A204.1 (cell line): ENCODE measurements at regions not wholly inside any gene's neighbourhood (a gene's known extent, or its start where the extent isn't known, plus 50 kb on each side); places are given as distances from the start of the nearest gene placed in this dataset.

Source experiments
- FAIRE-seq: peaks from 2 replicates; lab custom pipeline; 2012; peaks lifted over from hg19 to GRCh38; lab: Jason Lieb, UNC

DNA sequence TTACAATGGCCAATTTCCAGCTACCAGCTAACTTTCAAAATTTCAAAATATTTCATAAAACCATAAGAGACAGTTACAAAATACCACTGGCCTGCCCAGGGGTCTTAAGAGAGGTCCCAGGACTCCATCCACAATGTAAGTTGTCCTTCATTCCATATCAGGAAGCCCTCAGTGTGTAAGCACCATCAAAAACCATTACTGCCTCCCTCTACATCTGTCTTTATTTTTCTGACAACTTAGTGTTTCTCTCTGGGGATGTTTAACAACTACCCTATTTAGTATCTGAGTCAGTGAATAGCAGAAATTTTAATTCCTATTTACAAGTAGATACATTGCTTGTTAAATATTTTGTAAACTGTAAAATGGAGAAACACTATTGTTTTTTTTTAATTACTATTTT, 339.3 kb upstream of the ADAMTS5 start:
- no peak for FAIRE-seq

DNA sequence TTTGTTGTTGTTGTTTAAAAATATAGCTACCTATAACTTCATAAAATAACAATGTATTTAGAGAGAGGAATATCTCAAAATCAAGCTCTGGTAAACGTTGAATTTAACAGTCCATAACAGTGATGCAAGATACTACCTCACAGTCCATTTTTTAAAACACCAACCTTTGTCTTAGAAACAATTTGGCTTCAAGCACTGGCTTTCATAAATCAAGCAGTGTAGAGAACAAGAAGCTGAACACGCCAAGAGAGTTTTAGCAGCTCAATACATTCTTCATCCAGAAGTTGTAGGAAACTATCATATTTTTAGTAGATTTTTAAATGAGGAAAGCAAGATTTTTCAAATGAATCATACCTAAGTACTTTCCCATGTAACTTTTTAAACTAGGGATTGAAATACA, 334.3 kb upstream of the ADAMTS5 start:
- FAIRE-seq = no peak

DNA sequence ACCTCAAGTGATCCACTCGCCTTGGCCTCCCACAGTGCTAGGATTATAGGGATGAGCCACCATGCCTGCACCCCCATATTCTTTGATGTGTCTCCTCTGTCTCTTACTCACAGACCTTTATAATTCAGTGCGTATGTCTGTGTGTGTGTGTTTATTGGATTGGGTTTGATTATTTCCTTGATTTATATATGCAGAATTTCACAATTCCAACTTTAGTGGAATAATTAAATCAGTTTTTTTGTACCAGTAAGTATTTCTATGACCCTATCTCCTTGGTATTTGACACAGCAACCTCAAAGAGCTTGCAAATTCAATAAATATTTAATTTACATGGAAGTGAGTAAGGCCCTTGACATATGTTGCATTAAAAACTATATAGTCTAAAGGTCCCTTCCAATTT, 333.9 kb upstream of the ADAMTS5 start:
- no peak for FAIRE-seq

DNA sequence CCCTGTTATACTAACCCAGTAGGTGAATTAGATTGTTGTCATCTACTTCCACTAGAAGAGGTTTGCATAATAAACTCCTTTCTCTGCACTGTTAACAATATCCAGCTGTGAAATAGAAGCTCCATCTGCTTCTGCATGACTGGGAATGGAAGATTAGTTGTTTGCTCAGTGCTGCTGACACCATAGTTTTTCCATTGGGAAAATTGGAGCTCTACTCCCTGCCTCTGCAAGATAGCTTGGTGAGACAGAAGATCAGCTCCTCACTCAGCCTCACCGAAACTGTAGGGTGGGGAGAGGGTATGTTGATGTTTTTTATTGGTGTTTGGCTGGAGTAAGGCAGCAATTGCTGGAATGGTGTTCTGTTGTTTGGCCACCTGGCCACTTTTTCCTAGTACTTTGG, 331.6 kb upstream of the ADAMTS5 start:
- no peak for FAIRE-seq

DNA sequence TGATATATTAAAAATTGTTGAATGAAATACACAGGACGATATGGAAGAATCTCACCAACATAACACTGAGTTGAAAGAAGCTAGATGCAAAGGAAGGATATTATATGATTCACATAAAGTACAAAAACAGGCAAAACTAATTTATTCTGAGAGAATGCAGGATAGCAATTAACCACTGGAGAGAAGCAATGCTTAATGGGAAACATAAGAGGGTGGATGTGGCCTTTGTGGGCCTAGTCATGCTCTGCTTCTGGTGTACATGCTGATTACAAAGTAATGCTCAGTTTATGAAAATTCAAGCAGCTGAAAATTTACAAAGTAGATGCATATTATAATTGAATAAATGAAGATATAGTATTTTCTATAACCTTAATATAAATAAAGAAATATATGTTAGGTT, 326.4 kb upstream of the ADAMTS5 start:
- no peak for FAIRE-seq

DNA sequence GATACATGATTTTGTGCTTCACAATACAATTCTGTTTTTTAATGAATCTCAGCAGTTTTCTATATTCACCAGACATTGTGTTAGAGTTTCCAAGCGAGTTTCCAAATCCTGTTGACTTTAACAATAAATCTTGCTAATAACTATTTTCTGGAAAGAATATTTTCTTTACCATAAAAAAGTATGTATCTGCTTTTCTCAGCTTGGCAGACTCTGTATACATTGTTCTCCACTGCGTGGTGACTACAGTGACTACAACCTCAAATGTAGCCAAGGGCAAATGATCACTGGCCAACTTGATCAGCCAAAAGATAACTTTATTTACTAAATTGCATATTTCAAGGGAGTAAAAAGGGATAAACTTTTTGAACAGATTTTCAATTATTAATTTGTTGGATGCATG, 325.9 kb upstream of the ADAMTS5 start:
- FAIRE-seq = no peak

DNA sequence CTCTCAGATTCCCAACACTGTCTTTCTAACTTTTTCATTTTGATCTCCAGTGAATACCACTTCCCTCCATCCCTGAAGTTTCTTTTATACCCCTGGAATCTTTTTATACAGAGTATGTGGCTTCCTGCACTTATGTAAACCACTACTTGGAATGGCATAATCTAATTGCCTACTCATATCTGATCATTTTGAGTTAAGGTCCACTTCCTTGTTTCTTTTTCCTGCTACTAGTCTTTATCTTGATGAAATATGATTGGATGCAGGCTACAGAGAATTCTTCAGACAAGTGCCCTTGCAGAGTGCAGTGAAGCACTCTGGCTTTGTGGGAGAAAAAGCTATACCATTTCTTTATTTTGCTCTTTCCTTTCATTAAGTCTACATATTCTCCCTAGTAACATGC, 325.3 kb upstream of the ADAMTS5 start:
- no peak for FAIRE-seq

DNA sequence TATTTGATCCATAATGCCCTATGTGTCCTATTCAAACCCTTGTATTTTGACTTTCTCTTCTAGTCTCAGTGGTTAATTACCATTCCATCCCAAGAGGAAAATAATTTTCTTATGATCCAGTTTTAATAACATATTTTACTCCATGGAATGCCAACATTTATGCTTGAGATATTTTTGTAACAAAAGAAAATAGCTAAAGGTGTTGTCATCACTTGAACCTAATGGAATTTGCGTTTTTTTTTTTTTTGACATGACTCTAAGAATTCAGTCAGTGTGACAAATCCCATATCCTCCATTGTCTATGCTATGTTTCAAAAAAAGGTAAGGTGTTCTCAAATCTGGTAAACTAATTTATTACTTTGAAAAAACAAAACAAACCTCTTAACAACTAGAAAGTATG, 324.1 kb upstream of the ADAMTS5 start:
- no peak for FAIRE-seq

DNA sequence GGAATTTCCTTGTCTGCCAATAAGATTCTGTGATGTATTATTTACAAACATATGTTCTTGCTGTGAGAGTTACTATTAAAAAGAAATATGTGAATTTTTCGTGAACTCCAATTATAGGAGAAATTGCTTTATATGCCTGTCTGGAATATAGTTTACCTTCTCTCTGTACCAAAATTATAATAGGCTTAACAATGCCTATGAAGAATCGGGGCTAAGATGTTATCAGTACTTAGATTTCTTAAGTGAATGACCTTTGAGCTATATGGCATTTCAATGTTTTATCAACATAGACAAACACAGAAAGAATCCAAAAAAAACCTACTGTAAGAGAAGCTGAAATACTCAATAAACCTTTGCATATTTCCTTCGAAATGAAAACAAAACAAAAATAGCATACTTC, 323.1 kb upstream of the ADAMTS5 start:
- FAIRE-seq = no peak

DNA sequence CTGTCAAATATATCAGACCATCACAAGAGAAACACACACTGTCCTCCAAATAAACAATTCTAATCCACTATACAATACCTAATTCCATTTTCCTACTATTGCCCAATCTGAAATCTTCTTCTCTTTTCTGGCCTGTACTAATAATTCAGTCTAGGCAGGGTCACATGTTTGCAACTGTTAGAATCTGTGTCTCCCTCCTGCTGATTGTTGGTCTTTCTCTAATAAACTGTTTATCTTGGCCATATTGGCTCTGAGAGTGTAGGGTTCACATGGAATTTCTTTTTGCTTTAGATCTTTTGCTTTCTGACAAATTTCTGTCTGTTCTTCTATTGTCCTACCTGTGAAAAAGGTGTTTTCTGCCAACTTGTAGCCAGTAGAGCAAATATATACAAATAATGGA, 319.9 kb upstream of the ADAMTS5 start:
- no peak for FAIRE-seq

DNA sequence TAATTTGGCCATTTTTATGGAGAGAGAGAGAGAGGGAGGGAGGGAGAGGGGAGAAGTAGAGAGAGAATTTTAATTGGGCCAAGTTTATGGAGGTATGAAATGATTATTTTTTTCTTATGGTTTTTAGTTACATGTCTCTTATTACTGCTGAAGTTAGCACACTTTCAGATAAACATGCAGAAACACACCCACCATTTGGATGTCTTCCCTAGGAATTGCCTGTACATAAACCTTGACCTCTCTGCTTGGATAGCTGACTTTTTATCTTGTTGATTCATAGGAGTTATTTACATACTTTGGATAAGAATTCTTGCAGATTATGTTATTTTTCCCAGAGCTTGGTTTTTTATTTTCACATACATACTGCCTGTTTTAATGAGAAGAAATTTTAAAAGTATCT, 310.2 kb upstream of the ADAMTS5 start:
- no peak for FAIRE-seq

DNA sequence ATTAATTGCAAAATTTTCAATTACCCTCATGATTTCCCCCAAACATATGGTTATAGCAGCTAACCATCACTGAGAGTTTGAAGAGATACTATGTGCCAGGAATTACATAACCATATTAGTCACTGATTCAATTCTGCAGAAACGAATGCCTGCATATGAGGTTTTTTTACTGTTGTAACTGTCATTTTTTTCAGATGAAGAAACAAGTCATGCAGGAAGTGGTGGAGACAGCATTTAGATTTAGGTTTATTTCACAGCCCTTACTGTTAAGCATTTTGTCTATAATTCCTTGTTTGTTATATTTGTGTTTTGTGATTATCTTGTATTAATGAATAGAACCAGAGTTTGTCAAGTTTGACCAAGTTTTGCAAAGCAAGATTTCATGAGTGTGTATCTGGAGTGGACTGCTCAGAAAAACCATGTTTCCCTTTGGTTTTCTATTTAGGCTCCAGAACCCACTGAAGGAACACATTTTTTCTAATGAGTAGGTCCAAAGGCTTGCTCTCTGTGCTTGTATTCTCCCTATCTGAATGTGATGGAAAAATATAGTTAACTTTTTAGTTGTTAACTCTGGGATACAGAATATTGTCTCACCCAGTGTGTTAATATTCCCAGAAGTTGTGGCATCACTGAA, 308.5 kb upstream of the ADAMTS5 start:
- no peak for FAIRE-seq

DNA sequence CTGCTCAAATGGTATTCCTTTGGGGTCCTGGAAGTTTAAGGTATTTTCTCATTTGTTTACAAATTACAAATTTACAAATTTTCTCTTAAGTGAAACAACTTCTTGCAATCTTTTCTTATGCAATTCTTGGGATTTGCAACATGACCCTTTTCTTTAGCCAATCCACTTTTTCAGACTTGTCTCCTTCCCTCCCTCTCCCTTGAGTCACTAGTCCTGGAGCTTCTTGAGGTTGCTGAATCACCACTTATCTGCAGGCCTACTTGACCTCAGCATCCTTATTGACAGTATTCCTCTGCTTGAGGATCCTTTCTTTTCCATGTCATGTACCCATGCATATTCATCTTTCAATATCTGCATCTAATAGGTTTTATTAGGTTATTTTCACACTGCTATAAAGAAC, 302.8 kb upstream of the ADAMTS5 start:
- no peak for FAIRE-seq

DNA sequence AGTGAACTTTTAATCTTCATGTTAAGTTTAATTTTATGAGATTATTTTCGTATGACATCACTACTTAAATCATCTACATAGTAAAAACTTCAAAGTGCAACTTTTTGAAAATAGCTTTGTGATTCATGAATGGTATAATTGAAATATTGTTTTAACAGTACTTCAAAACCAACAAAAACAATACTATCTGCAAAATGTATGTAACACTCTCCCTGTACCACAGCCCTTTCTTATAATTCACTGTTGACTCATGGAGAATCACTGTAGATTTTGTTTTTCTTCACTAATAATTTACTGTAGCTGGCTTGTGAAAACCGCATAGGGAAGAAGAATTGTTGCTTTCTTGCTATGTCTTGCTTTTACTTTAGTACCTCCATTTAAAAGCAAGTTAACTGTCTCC, 301.4 kb upstream of the ADAMTS5 start:
- no peak for FAIRE-seq

DNA sequence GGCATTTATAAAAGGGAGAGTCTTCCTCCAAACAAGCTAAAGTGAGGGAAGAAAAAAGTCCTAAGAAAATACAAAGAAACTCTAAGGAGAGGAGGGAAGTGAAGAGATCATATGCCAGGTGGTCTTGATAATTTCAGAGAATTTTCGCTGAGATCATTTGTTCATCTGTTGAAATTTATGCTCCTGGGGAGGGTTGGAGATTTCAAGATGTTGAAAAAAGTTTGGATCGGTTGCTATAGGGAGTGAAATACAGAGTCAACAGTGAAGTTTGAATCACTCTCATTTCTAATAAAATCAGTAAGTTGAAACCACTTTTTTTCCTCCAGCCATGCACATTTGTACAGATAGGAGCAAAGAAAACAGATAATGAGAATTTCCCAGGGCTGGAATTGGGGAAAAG, 299.1 kb upstream of the ADAMTS5 start:
- no peak for FAIRE-seq

DNA sequence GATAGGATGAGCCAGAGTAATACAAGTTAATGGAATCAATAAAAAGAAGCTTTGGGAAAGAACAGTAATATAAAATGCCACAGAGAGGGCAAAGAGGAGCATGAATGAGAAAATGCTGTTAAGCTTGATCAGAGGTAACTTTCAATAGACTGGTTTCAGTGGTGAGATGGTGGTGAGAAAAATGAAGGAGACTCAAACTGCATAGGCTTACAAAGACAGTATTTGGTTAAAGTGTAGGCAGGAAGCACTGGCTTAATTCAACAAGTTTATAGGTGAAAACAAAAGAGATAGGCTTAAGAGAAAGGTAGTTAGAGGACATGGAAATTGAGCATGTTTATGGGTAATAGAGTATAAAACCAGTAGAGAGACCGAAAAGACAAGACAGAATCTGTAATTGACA, 298.6 kb upstream of the ADAMTS5 start:
- FAIRE-seq = no peak

DNA sequence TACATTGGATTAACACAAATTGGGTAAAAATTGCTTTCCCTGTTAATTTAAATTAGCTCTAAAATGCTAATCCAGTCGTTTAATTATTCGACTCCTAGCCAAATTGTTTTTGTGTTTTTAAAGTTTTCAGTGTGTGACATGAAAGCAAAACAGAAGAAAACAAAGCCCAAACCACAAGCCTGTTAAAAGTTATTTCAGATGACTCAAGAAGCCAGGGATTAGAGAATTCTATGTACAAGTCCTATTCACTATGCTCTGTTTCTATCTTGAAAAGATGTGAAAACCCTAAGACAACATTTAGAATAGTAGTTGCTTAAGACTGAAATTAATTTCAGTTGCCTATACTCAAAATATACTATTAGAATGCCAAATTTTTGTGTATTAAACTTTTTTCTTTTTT, 294.8 kb upstream of the ADAMTS5 start:
- FAIRE-seq = no peak

DNA sequence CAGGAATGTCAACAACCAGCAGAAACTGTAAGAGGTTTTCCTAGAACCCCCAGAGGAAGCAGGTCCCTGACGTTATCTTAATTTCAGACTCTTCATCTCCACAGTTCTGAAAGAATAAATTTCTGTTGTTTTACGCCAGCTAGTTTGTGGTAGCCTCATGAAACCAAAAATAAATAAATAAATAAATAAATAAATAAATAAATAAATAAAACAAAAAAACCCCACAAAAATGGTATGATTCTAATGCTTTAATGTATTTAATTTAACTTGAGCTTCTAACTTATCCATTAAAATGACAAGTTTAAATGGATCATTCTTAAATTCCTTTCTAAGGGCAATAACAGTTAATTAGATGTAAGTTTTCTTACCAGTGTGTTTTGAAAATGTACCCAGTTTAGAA, 293.8 kb upstream of the ADAMTS5 start:
- FAIRE-seq = peak; percentile 25

DNA sequence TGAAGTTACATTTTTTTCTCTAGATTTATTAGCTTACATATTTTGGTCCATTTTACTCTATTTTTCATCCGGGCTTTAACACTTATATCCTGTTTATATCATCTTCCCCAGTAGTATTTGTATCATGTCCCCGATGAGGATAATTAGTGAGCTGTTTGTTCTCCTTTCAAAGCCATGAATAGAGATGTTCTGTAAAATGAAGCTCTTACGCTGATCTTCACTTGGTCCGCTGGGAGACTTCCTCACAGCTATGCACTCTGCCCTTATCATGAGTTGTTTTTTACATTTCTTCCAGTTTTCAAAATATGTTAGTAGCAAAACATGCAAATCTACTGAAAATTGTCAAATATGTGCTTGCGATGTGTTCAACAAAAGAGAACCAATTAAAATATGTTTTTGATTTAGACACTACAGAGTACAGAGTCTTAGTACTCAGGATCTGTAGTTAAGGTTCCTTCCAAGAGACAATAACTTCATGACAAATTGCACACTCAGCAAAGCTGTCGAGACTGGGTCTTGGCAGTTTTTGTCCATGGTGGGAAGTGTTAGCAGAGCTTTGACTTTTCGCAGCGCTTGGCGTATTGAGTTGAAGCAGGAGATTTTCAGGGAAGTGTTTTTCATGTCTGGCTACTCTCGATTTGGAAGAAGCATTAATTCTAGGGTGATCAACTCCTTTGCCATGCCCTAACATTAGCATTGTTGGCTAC, 292.0 kb upstream of the ADAMTS5 start:
- FAIRE-seq = no peak

DNA sequence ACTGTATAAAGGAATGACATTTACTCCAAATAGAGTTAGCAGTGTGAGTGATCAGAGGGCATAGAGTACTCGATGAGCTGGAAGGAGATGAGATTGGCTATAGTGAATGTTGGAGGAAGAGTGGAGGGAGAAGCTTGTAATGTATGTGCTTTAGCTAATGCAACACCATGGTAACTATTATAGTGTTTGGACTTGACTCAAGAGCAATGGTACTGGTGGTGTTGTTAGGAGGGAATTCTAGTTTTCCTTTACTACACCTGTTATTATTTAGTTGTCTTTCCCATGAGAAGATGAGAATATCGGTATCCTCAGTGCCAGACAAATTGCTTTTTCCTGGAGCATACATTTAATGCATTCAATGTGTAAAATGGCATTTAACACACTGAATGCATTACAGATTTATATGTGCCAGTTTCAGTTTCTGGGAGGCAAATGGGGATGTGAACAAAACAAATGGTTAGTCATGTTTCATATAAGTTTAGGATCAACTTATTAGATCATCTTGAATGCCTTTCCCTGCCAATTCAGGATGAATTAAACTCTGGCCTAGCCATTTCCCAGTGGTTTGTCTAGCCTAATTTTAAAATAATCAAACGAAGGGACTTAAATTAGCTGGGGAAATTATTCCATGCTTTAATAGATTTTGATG, 291.1 kb upstream of the ADAMTS5 start:
- FAIRE-seq = no peak

DNA sequence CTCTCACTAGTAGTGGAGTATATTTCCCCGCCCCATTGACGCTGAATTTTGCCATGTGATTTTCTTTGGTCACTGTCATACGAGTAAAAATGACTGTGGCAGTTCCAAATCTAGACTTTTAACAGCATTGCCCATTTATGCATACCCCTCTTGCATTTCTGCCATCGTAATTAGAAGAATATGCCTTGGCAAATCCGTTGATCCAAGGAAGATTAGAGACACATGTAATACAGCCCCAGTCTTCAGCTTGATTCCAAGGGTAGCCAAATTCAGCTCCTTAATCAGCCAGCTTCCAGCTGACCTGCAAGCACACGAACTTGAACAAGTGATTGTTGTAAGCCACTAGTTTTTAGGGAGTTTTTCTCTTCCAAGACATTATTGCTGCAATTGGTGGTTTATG, 290.3 kb upstream of the ADAMTS5 start:
- no peak for FAIRE-seq

DNA sequence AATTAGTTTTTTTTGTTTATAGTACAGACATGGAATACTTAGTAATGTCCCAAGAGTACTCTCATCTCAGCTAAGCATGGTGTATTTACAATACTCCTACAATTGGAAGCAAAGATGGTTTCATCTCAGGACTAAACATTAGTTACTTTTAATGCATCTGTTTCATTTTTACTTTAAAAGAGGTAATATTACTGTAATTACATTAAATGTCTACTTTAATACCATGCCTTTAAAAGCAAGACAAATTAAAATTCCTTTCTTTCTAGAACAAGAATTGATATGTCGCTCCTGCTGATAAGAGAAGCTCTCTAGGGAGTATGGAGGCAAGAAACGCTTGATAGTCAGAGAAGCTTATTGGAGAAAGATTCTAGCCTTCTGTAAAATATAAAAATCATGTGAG, 284.9 kb upstream of the ADAMTS5 start:
- FAIRE-seq = no peak

DNA sequence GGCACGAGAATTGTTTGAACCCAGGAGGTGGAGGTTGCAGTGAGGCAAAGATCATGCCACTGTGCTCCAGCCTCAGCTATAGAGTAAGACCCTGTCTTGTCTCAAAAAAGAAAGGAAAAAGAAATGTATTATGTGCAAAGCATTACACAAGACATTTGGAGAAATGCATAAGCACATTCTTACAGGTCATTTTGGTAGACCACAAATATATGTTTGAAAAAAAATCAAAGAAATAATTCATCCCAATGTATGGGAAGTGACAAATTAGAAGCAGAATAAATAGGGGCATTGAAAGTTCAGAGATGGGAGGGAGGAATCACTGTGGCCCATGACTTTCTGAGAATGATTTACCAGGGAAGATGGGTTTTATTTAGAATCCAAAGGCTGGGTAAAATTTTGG, 283.5 kb upstream of the ADAMTS5 start:
- FAIRE-seq = no peak

DNA sequence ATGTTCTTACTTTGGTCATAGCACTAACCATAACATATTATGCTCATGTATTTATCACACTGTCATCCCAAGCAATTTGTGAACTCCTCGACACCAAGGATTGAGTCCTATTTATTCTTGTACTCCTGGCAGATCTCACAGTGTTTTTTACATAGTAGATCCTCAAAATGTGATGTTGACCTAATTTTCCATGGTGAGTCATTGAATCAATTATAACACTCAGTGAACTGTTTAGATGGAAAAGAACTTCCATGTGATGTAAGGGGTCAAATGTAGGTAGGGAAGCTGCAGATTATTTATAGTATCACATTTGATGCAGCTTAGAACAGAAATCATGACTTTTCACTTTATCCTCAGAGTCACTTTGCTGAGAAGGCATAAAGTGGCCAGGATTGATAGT, 281.9 kb upstream of the ADAMTS5 start:
- FAIRE-seq = no peak
